ENCODE measurements at regions not wholly inside any gene's neighbourhood (a gene's known extent, or its start where the extent isn't known, plus 50 kb on each side); places are given as distances from the start of the nearest gene placed in this dataset.

DNA sequence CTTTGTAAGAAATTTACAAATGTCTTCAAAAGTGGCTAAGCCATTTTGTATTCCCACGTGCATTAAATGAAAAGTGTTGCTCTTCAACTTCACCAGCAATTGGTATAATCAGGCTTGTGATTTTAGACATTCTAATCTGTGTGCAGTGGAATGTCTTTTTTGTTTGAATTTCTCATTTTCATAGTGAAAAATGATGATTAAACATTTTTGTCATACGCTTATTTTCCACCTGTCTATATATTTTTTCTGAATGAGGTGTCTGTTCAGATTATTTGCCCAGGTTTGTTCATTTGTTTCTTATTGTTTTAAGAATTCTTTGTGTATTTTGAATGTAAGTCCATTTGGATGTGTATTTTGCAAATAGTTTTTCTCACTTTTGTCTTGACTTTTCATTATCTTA lies 558.1 kb downstream of the TENT5A start:
- H3K36me3 ChIP-seq = no peaks in the 10 kb centered on the region
- no peaks in the 10 kb centered on the region for H3K9me3 ChIP-seq
- H3K27me3 ChIP-seq = no peaks in the 10 kb centered on the region
- intact Hi-C loops (cut with DNase I) = no loop called here
- DNase-seq (ENCODE audit: extremely low spot score in 2 of 2) = no peak
- TF ChIP-seq POLR2A (IDR thresholded peaks at IDR 0.05) = no peak
- no peak for TF ChIP-seq POLR2AphosphoS5 (IDR thresholded peaks at IDR 0.05; ENCODE audit: insufficient read depth in 1 of 2, low read depth in 1 of 2)
- TF ChIP-seq, protein P1, sequence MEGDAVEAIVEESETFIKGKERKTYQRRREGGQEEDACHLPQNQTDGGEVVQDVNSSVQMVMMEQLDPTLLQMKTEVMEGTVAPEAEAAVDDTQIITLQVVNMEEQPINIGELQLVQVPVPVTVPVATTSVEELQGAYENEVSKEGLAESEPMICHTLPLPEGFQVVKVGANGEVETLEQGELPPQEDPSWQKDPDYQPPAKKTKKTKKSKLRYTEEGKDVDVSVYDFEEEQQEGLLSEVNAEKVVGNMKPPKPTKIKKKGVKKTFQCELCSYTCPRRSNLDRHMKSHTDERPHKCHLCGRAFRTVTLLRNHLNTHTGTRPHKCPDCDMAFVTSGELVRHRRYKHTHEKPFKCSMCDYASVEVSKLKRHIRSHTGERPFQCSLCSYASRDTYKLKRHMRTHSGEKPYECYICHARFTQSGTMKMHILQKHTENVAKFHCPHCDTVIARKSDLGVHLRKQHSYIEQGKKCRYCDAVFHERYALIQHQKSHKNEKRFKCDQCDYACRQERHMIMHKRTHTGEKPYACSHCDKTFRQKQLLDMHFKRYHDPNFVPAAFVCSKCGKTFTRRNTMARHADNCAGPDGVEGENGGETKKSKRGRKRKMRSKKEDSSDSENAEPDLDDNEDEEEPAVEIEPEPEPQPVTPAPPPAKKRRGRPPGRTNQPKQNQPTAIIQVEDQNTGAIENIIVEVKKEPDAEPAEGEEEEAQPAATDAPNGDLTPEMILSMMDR (IDR thresholded peaks at IDR 0.05) = no peak
- H3K27ac ChIP-seq = no peak overlapping the region
- no peak overlapping the region for H3K4me3 ChIP-seq
- H3K4me1 ChIP-seq = no peaks in the 10 kb centered on the region

DNA sequence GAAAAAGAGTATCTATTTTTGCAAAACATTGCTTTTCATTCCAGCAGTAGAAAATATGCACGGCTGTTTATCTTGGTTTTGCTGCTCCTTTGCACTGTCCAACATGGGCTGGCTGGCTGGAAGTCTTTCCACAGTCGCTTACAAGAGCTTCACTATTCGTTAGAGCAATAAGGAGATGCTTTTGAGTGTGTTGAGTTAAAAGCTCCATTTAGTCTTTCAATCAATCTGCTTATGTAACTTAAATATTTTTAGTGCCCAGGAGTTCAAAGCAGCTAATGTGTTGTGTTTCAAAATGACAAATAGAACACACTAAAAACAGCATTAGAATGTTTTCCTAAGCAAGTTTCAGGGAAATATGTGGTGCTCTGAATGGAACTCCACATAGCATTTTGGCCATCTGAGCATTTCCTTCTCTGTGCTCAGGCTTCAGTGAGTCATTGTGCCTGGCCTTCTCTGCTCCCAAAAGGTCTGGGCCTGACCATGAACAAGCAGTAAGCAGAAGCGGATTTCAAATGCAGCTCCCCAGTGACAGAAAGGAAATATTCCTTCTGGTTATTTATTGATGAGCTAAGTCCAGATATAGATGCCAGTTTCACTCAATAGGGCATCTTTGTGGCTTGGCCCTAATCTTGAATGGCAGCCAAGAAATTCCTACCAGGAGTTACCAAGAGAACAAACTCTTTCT lies 580.3 kb downstream of the TENT5A start:
- intact Hi-C loops (cut with DNase I) = no loop called here
- Histone ChIP-seq H3K27me3 (no peaks in the 10 kb centered on the region), H3K9me3 (no peaks in the 10 kb centered on the region), H3K4me3 (no peak overlapping the region), H3K36me3 (no peaks in the 10 kb centered on the region), H3K27ac (peak overlapping the region; percentile 31), H3K4me1 (no peaks in the 10 kb centered on the region)
- no peak for DNase-seq (ENCODE audit: extremely low spot score in 2 of 2)
- no peak for TF ChIP-seq POLR2AphosphoS5 (IDR thresholded peaks at IDR 0.05; ENCODE audit: insufficient read depth in 1 of 2, low read depth in 1 of 2)
- no peak for TF ChIP-seq POLR2A (IDR thresholded peaks at IDR 0.05)
- TF ChIP-seq, protein P1 (IDR thresholded peaks at IDR 0.05) = no peak

DNA sequence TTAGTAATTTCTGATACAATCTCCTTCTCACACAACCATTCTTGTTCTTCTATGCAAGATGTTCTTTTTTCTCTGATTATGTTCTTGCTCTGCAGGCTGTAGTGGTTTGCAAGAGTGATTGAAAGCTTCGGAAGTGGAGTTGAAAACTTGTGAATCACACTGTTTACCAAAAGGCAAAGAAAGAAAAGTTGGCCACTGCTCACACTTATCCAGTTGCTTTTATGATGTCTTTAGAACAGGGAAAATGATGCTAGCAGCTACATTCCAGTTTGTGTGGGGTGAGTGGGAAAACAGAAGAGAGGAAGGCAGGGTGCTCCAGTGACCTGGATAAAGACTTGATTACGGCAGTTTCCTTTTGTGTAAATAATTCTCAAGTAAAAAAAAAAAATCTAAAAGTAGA lies 583.3 kb downstream of the TENT5A start:
- Histone ChIP-seq H3K27me3 (no peaks in the 10 kb centered on the region), H3K4me1 (no peaks in the 10 kb centered on the region), H3K4me3 (no peak overlapping the region), H3K36me3 (no peaks in the 10 kb centered on the region), H3K9me3 (no peaks in the 10 kb centered on the region), H3K27ac (no peak overlapping the region)
- TF ChIP-seq POLR2A (IDR thresholded peaks at IDR 0.05) = no peak
- TF ChIP-seq, protein P1 (IDR thresholded peaks at IDR 0.05) = no peak
- TF ChIP-seq POLR2AphosphoS5 (IDR thresholded peaks at IDR 0.05; ENCODE audit: insufficient read depth in 1 of 2, low read depth in 1 of 2) = no peak
- intact Hi-C loops (cut with DNase I) = no loop called here
- DNase-seq (ENCODE audit: extremely low spot score in 2 of 2) = no peak

DNA sequence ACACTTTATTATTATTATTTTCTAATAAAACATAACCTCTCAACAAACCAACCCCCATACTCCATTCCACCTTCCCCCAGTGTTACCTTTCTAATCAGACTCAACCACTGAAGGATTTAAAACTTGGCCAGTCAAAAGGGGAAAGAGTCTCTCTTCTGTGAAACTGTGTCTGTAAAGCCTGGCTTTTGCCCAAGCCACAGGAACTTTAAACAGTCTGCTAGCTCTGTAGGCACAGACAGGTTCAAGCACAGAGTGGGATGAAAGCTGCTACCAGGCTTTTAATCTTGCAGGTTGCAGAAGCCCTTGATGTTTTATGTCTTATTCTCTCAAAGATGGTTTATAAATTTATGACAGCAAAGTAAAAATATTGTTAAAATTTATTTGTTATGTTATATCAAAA lies 585.7 kb downstream of the TENT5A start:
- intact Hi-C loops (cut with DNase I) = no loop called here
- Histone ChIP-seq H3K36me3 (no peaks in the 10 kb centered on the region), H3K27ac (no peak overlapping the region), H3K4me1 (no peaks in the 10 kb centered on the region), H3K4me3 (no peak overlapping the region), H3K27me3 (no peaks in the 10 kb centered on the region), H3K9me3 (no peaks in the 10 kb centered on the region)
- no peak for DNase-seq (ENCODE audit: extremely low spot score in 2 of 2)
- TF ChIP-seq, protein P1 (IDR thresholded peaks at IDR 0.05) = no peak
- no peak for TF ChIP-seq POLR2A (IDR thresholded peaks at IDR 0.05)
- TF ChIP-seq POLR2AphosphoS5 (IDR thresholded peaks at IDR 0.05; ENCODE audit: insufficient read depth in 1 of 2, low read depth in 1 of 2) = no peak

DNA sequence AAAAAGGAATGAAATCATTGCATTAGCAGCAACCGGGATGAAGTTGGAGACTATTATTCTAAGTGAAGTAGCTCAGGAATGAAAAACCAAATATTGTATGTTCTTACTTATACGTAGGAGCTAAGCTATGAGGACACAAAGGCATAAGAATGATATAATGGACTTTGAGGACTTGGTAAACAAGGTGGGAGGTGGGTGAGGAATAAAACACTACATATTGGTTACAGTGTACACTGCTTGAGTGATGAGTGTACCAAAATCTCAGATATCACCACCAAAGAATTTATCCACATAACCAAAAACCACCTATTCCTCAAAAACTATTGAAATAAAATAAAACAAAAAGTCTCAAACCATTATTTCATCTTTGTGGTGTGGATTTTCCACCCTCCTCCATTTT lies 593.5 kb downstream of the TENT5A start:
- Histone ChIP-seq H3K4me3 (no peak overlapping the region), H3K4me1 (no peaks in the 10 kb centered on the region), H3K36me3 (no peaks in the 10 kb centered on the region), H3K9me3 (no peaks in the 10 kb centered on the region), H3K27ac (no peak overlapping the region), H3K27me3 (no peaks in the 10 kb centered on the region)
- DNase-seq (ENCODE audit: extremely low spot score in 2 of 2) = no peak
- no peak for TF ChIP-seq POLR2AphosphoS5 (IDR thresholded peaks at IDR 0.05; ENCODE audit: insufficient read depth in 1 of 2, low read depth in 1 of 2)
- TF ChIP-seq, protein P1 (IDR thresholded peaks at IDR 0.05) = no peak
- no peak for TF ChIP-seq POLR2A (IDR thresholded peaks at IDR 0.05)
- intact Hi-C loops (cut with DNase I) = no loop called here
